ENCODE measurements at regions not wholly inside any gene's neighbourhood (a gene's known extent, or its start where the extent isn't known, plus 50 kb on each side); places are given as distances from the start of the nearest gene placed in this dataset.
"Not testable (repeated sequence)": the region's sequence is repeated elsewhere in the genome, so short reads cannot be mapped to it uniquely, and the experiment has no call there.

GRCh38 chr4:132683957-132684356 is 465.1 kb upstream of the PCDH10 start:
- no peak for DNase-seq (ENCODE audit: low spot score)

GRCh38 chr4:132691026-132691425 is 458.1 kb upstream of the PCDH10 start:
- DNase-seq (ENCODE audit: low spot score): no peak

GRCh38 chr4:132691668-132692067 is 457.4 kb upstream of the PCDH10 start:
- DNase-seq (ENCODE audit: low spot score): no peak

- no peak for DNase-seq (ENCODE audit: low spot score)
Measured at GRCh38 chr4:132694775-132695174, 454.3 kb upstream of the PCDH10 start.

DNA sequence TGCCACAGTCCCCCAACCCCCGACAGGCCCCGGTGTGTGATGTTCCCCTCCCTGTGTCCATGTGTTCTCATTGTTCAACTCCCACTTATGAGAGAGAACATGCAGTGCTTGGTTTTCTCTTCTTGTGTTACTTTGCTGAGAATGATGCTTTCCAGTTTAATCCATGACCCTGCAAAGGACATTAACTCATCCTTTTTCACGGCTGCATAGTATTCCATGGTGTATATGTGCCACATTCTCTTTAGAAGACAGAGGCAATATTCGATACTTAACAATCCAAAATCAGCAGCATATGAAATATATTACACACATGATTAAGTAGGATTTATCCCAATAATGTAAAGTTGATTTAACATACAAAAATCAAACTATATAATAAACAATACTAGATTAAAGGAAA is 451.6 kb upstream of the PCDH10 start:
- not testable (repeated sequence) for DNase-seq (ENCODE audit: low spot score)

GRCh38 chr4:132707955-132708354 is 441.1 kb upstream of the PCDH10 start:
- no peak for DNase-seq (ENCODE audit: low spot score)

GRCh38 chr4:132709056-132709455 is 440.0 kb upstream of the PCDH10 start:
- DNase-seq (ENCODE audit: low spot score): no peak

GRCh38 chr4:132710971-132711370 is 438.1 kb upstream of the PCDH10 start:
- DNase-seq (ENCODE audit: low spot score): no peak

GRCh38 chr4:132737344-132737743 is 411.8 kb upstream of the PCDH10 start:
- DNase-seq (ENCODE audit: low spot score): no peak

GRCh38 chr4:132759199-132759780 is 389.8 kb upstream of the PCDH10 start:
- no peak for DNase-seq (ENCODE audit: low spot score)

DNA sequence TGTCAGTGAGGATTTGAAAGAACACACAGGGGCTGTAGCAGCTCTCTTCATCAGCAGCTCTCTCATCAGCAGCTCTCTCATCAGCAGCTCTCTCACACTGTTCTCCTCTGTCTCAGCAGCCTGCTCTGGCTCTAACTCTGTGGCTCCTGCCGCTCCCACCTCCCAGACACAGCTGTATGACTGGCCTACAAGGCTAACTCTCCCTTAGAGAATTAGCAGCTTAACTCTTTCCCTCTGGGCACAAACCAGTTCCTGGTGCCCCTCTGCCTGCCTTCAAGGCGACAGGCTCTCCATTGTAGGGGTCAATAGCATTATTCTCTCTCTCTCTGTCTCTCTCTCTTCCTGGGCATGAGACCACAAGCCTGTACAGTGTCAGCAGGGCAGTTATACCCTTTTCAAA is 385.6 kb upstream of the PCDH10 start:
- no peak for DNase-seq (ENCODE audit: low spot score)

- no peak for DNase-seq (ENCODE audit: low spot score)
Measured at GRCh38 chr4:132767901-132768300, 381.2 kb upstream of the PCDH10 start.

DNA sequence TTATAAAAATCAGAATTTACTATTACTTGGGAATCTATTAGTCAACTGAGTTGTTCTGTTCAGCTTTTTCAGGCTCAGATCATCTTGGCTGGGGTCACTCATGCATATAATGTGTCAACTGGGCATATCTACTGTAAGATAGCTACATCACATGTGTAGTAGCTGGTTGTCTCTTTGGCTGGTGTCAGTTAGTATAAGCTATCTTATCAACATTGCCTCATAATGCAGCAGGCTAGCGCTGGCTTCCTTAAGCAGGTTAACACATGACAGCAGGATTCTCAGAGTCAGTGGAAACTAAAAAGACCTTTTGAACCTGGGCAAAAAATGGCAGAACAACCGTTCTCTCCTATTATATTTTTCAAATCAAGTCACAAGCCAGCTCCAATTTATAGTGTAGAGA is 378.3 kb upstream of the PCDH10 start:
- no peak for DNase-seq (ENCODE audit: low spot score)

DNA sequence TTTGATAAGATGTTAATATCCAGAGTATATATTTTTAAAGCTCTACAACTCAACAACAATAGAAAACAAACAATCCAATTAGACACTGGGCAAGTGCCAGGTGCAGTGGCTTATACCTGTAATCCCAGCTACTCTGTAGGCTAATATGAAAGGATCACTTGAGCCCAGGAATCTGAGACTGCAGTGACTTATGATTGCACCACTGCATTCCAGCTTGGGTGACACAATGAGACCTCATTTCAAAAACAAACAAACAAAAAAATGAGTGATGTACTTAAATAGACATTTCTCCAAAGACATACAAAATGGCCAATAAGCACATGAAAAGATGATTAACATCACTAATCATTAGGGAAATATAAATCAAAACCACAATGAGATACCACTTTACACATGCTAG is 356.8 kb upstream of the PCDH10 start:
- no peak for DNase-seq (ENCODE audit: low spot score)

GRCh38 chr4:132797856-132798255 is 351.2 kb upstream of the PCDH10 start:
- no peak for DNase-seq (ENCODE audit: low spot score)

- no peak for DNase-seq (ENCODE audit: low spot score)
Measured at GRCh38 chr4:132809298-132810032, 339.6 kb upstream of the PCDH10 start.

GRCh38 chr4:132813061-132813460 is 336.0 kb upstream of the PCDH10 start:
- not testable (repeated sequence) for DNase-seq (ENCODE audit: low spot score)

DNA sequence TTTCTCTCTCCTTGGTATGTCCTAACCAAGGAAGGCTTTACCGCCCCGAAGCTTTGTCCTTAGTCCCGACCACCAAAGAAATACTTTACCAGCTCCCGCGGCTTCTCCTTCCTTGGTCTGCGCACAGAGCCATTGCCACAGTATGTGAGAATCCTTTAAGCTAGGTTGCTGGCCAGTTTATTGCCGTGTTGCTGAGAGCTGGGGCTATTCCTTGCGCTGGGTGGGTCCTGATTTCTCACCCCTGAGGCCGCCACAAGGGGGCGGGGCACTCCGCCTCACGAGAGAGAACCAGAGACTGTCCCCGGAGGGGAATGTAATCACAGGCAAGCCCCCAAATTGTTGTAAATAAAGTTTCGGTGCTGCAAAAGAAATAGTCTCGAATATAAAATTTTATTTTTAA is 331.0 kb upstream of the PCDH10 start:
- no peak for DNase-seq (ENCODE audit: low spot score)

DNA sequence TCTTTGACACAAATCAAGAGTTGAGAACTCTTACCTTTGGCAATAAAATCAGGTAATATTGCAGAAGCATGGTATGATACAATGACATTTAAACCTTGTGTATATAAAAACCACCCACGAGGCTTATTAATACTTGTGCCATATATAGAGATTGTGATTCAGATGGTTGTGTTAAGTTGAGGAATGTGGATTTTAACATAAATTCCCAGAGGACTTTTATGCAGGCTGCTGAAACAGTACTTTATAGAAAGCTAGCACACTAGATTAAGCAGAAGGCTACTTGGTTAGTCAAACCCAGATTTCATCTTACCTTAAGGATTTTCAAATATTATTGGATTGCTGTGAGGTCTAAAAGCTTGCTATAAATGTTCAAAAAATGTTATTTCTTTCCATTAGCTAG is 325.7 kb upstream of the PCDH10 start:
- no peak for DNase-seq (ENCODE audit: low spot score)

- no peak for DNase-seq (ENCODE audit: low spot score)
Measured at GRCh38 chr4:132824761-132825160, 324.3 kb upstream of the PCDH10 start.

- DNase-seq (ENCODE audit: low spot score): no peak
Measured at GRCh38 chr4:132827522-132827921, 321.6 kb upstream of the PCDH10 start.

- DNase-seq (ENCODE audit: low spot score): no peak
Measured at GRCh38 chr4:132838244-132838643, 310.9 kb upstream of the PCDH10 start.

- no peak for DNase-seq (ENCODE audit: low spot score)
Measured at GRCh38 chr4:132839070-132839469, 310.0 kb upstream of the PCDH10 start.

DNA sequence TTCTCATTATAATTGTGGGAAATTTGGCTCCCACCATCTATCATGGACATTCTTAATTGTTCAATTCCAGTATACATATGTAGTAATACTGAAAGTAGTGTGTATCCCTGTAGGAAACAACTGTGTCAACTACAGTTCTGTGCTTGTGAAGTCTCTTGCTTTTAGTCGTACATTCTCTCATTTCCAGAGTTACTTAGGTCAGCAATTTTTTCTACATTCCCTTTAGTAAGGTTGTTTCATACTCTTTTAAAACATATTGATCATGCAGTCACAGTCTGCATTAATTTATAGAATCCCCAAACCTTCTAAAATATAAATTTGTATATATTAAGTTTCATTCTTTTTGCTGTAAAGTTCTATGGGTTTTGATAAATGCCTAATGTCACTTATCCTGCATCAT is 289.2 kb upstream of the PCDH10 start:
- DNase-seq (ENCODE audit: low spot score): no peak

Measured in putamen (tissue), 1 donor.